Left lung (tissue), 4 donors: ENCODE measurements at regions not wholly inside any gene's neighbourhood (a gene's known extent, or its start where the extent isn't known, plus 50 kb on each side); places are given as distances from the start of the nearest gene placed in this dataset.
"Not testable (repeated sequence)": the region's sequence is repeated elsewhere in the genome, so short reads cannot be mapped to it uniquely, and the experiment has no call there.

Source experiments
- ATAC-seq: fragments of 200-7000 bp; cut with Tn5 transposase; one replicate; pipeline ENCODE4 v1.9.1; 2020; ENCODE audit warnings: moderate library complexity
- DNase-seq, 4 donors: peaks; one replicate each; pipeline ENCODE4 v3.0.0-alpha.2; 2013 to 2020
- H3K27ac ChIP-seq, 2 donors: fragments of 200-600 bp; sonication (generic) in 1 of 2; one replicate each; pipeline versions ENCODE4 v1.5.0 to v1.8.0; 2020 to 2021
- H3K27me3 ChIP-seq, 2 donors: fragments of 200-600 bp; sonication (generic) in 1 of 2; one replicate each; pipeline versions ENCODE4 v1.5.0 to v1.8.0; 2020 to 2021
- H3K36me3 ChIP-seq, 2 donors: fragments of 200-600 bp; sonication (generic) in 1 of 2; one replicate each; pipeline versions ENCODE4 v1.5.0 to v1.8.0; 2020 to 2021
- H3K4me1 ChIP-seq, 2 donors: fragments of 200-600 bp; one replicate each; pipeline ENCODE4 v1.8.0; 2021
- H3K4me3 ChIP-seq, 2 donors: fragments of 200-600 bp; sonication (generic) in 1 of 2; one replicate each; pipeline versions ENCODE4 v1.5.0 to v1.8.0; 2020 to 2021; ENCODE audit warnings: mild to moderate bottlenecking in 1 of 2
- H3K9me3 ChIP-seq, 2 donors: fragments of 200-600 bp; sonication (generic) in 1 of 2; one replicate each; pipeline versions ENCODE4 v1.5.0 to v1.8.0; 2020 to 2021
- CTCF ChIP-seq, 2 donors: fragments of 200-600 bp; sonication (generic) in 1 of 2; IDR thresholded peaks; one replicate each; pipeline versions ENCODE4 v1.5.0 to v1.8.0; 2021; ENCODE audit warnings: antibody characterized with exemption in 2 of 2
- intact Hi-C, 2 donors: fragments of 100-400 bp; cut with DNase I; formaldehyde crosslinking; loops; one replicate each; pipeline versions ENCODE4 v1.11.2 to v1.14.2; 2022
- donor health status: DM: no; HTN: yes; CAD: no.
- donor health status: DM: no; HTN: no; CAD: no.

- no peak overlapping the region for H3K4me3 ChIP-seq
- peaks cover 0 to 22% of the 10 kb centered on the region in 2 donors for H3K9me3 ChIP-seq
- intact Hi-C loops: no loop called here
Observed at GRCh38 chr9:25177858-25178257, 500.4 kb downstream of the TUSC1 start.

DNA sequence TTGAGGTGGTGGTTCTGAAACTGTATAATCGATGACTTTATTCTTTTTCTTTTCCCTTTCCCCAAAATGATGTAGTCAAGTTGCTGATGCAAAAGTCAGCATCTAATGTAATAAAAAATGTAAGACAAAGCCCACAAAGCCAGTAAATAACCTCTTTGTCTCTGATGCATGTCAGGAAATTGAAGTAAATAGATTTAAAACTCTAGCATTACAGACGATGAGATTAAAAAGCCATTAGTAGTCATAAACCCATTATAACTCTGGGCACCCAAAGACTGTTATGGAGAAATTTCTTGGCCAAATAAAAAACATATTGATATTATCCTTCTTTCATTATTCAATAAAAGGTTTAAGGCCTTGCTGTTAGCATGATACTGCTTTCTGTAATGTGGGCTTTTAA lies 548.7 kb downstream of the TUSC1 start:
- Histone ChIP-seq H3K36me3 (no peaks in the 10 kb centered on the region), H3K27ac (no peak overlapping the region), H3K4me1 (no peaks in the 10 kb centered on the region), H3K4me3 (no peak overlapping the region), H3K27me3 (no peaks in the 10 kb centered on the region), H3K9me3 (peaks cover 0 to 6% of the 10 kb centered on the region in 2 donors)
- TF ChIP-seq CTCF (IDR thresholded peaks at IDR 0.05): no peak
- intact Hi-C loops: no loop called here
- DNase-seq (no peak), ATAC-seq (no peak)

More at GRCh38 chr9:25177858-25178257, 500.4 kb downstream of the TUSC1 start:
- H3K27me3 ChIP-seq: no peaks in the 10 kb centered on the region
- no peak overlapping the region for H3K27ac ChIP-seq
- H3K4me1 ChIP-seq: no peaks in the 10 kb centered on the region
- no peak for TF ChIP-seq CTCF (IDR thresholded peaks at IDR 0.05)
- H3K36me3 ChIP-seq: no peaks in the 10 kb centered on the region
- ATAC-seq (no peak), DNase-seq (no peak)

- intact Hi-C loops: no loop called here
- Histone ChIP-seq H3K27me3 (no peaks in the 10 kb centered on the region), H3K9me3 (peaks cover 0 to 4% of the 10 kb centered on the region in 2 donors), H3K27ac (no peak overlapping the region), H3K4me3 (no peak overlapping the region), H3K36me3 (no peaks in the 10 kb centered on the region), H3K4me1 (no peaks in the 10 kb centered on the region)
- ATAC-seq: no peak
- no peak for DNase-seq
- TF ChIP-seq CTCF (IDR thresholded peaks at IDR 0.05): no peak
Observed at GRCh38 chr9:25121811-25122210, 556.4 kb downstream of the TUSC1 start.

DNA sequence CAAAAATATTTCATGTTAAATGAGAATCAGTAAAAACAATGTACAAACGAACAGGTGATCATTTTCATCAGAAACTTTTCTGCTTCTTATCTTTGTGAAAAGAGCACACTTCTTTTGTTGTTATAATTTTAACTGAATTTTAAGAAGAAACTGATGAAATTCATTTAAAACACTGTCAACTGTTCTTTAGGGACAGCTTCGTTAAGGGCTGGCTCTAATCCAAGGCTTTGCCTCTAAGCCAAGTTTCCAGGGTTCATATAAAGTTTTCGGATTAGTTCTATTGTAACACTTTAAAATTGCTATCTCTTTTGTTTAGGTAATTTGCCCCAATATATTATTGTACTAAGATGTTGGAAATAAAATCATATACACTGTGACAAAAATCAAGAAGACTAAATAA lies 559.2 kb downstream of the TUSC1 start:
- TF ChIP-seq CTCF (IDR thresholded peaks at IDR 0.05): no peak
- Histone ChIP-seq H3K27me3 (no peaks in the 10 kb centered on the region), H3K4me1 (no peaks in the 10 kb centered on the region), H3K4me3 (no peak overlapping the region), H3K27ac (no peak overlapping the region), H3K36me3 (no peaks in the 10 kb centered on the region), H3K9me3 (peaks cover 0 to 4% of the 10 kb centered on the region in 2 donors)
- no peak for ATAC-seq
- DNase-seq: peak in 1 of 4 donors; percentile 37
- intact Hi-C loops: no loop called here

- H3K27me3 ChIP-seq: no peaks in the 10 kb centered on the region
- no peaks in the 10 kb centered on the region for H3K4me1 ChIP-seq
- DNase-seq (no peak), ATAC-seq (no peak)
- intact Hi-C loops: no loop called here
- no peaks in the 10 kb centered on the region for H3K36me3 ChIP-seq
- no peak overlapping the region for H3K4me3 ChIP-seq
- TF ChIP-seq CTCF (IDR thresholded peaks at IDR 0.05): no peak
- H3K27ac ChIP-seq: no peak overlapping the region
- no peaks in the 10 kb centered on the region for H3K9me3 ChIP-seq
Observed at GRCh38 chr9:25117791-25118190, 560.5 kb downstream of the TUSC1 start.

- intact Hi-C loops: not testable (repeated sequence)
Observed at GRCh38 chr9:25102204-25102603, 556.5 kb upstream of the IZUMO3 start.

More at GRCh38 chr9:25102204-25102603, 556.5 kb upstream of the IZUMO3 start:
- DNase-seq: peak in 1 of 4 donors; percentile 24
- peaks cover 0 to 13% of the 10 kb centered on the region in 2 donors for H3K9me3 ChIP-seq
- H3K27ac ChIP-seq, H3K4me3 ChIP-seq, H3K27me3 ChIP-seq, ATAC-seq, H3K4me1 ChIP-seq, H3K36me3 ChIP-seq: not testable (repeated sequence)
